ENCODE measurements at regions not wholly inside any gene's neighbourhood (a gene's known extent, or its start where the extent isn't known, plus 50 kb on each side); places are given as distances from the start of the nearest gene placed in this dataset.

DNA sequence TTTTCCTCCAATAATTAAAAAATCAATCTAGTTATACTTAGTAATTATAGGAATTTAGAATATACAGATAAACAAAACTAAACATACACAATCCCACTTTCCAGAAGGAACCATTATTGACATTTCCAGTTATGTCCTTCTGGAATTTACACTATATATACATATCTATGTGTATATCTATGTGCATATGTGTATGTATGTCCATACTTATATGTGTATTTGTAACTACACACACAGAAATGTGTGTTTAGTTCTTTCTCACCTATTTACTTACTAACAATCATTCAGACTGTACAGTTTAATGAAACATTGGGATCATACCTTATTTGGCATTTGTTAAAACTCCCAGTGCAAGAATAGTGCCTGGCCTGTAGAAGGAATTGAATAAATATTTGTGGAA, 126.4 kb downstream of the FHIP1A start:
- Histone ChIP-seq H3K4me1 (no peaks in the 10 kb centered on the region), H3K4me3 (no peak overlapping the region), H3K27ac (no peak overlapping the region), H3K27me3 (no peaks in the 10 kb centered on the region), H3K36me3 (no peaks in the 10 kb centered on the region), H3K9me3 (no peaks in the 10 kb centered on the region)
- no peak for DNase-seq (ENCODE audit: low spot score in 2 of 2)
- TF ChIP-seq POLR2A (IDR thresholded peaks at IDR 0.05), result no peak
- TF ChIP-seq POLR2AphosphoS5 (IDR thresholded peaks at IDR 0.05), result no peak
- no peak for TF ChIP-seq EP300 (IDR thresholded peaks at IDR 0.05)

DNA sequence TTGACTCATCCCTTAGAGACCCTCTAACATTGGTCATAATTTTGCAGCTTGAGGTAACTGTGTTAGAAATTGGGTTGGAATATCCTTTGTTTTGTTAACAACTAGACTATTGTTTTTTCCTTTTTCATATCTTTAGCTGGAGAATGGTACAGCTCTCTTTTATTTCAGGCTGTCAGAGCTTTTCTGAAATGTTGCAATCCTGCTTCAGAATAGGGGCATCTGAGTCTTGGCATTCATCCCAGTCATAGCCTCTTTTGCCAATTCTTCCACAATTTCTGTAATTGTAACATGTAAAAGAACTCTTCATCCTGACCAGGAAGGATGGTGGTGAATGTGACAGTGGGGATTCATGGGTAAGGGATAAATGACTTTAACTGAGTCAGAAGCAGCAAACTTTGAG, 128.7 kb downstream of the FHIP1A start:
- no peaks in the 10 kb centered on the region for H3K36me3 ChIP-seq
- H3K27ac ChIP-seq, result no peak overlapping the region
- H3K9me3 ChIP-seq, result no peaks in the 10 kb centered on the region
- TF ChIP-seq, protein P1, sequence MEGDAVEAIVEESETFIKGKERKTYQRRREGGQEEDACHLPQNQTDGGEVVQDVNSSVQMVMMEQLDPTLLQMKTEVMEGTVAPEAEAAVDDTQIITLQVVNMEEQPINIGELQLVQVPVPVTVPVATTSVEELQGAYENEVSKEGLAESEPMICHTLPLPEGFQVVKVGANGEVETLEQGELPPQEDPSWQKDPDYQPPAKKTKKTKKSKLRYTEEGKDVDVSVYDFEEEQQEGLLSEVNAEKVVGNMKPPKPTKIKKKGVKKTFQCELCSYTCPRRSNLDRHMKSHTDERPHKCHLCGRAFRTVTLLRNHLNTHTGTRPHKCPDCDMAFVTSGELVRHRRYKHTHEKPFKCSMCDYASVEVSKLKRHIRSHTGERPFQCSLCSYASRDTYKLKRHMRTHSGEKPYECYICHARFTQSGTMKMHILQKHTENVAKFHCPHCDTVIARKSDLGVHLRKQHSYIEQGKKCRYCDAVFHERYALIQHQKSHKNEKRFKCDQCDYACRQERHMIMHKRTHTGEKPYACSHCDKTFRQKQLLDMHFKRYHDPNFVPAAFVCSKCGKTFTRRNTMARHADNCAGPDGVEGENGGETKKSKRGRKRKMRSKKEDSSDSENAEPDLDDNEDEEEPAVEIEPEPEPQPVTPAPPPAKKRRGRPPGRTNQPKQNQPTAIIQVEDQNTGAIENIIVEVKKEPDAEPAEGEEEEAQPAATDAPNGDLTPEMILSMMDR (IDR thresholded peaks at IDR 0.05), result no peak
- TF ChIP-seq POLR2A (IDR thresholded peaks at IDR 0.05) (no peak), POLR2AphosphoS5 (IDR thresholded peaks at IDR 0.05) (no peak), EP300 (IDR thresholded peaks at IDR 0.05) (no peak)
- H3K27me3 ChIP-seq, result no peaks in the 10 kb centered on the region
- peaks cover 18% of the 10 kb centered on the region for H3K4me1 ChIP-seq
- no peak overlapping the region for H3K4me3 ChIP-seq
- DNase-seq (ENCODE audit: low spot score in 2 of 2), result no peak

DNA sequence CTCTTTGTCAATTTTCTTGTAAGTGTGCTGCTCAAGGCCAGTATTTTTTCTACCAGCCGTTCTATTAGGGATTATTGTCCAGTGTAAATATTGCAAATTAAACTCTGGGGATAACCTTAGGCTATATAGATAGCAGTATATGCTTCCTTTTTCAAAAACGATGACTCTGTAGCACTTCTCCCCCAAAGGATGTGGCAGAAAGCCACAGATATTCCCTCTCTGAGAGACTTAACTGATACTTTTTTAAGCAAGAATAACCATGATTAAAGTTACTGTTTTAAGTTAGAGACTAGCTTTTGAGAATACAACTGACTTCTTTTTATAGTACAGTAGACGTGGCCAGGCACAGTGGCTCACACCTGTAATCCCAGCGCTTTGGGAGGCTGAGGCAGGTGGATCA, 130.0 kb downstream of the FHIP1A start:
- H3K36me3 ChIP-seq, result no peaks in the 10 kb centered on the region
- no peak for DNase-seq (ENCODE audit: low spot score in 2 of 2)
- no peak for TF ChIP-seq POLR2A (IDR thresholded peaks at IDR 0.05)
- TF ChIP-seq, protein P1 (IDR thresholded peaks at IDR 0.05), result no peak
- no peak for TF ChIP-seq EP300 (IDR thresholded peaks at IDR 0.05)
- TF ChIP-seq POLR2AphosphoS5 (IDR thresholded peaks at IDR 0.05), result no peak
- 66% methylated on average over 4 of the region's 4 CpGs for WGBS
- H3K4me1 ChIP-seq, result peaks cover 18% of the 10 kb centered on the region
- H3K4me3 ChIP-seq, result no peak overlapping the region
- H3K27me3 ChIP-seq, result no peaks in the 10 kb centered on the region
- H3K27ac ChIP-seq, result no peak overlapping the region
- no peaks in the 10 kb centered on the region for H3K9me3 ChIP-seq

DNA sequence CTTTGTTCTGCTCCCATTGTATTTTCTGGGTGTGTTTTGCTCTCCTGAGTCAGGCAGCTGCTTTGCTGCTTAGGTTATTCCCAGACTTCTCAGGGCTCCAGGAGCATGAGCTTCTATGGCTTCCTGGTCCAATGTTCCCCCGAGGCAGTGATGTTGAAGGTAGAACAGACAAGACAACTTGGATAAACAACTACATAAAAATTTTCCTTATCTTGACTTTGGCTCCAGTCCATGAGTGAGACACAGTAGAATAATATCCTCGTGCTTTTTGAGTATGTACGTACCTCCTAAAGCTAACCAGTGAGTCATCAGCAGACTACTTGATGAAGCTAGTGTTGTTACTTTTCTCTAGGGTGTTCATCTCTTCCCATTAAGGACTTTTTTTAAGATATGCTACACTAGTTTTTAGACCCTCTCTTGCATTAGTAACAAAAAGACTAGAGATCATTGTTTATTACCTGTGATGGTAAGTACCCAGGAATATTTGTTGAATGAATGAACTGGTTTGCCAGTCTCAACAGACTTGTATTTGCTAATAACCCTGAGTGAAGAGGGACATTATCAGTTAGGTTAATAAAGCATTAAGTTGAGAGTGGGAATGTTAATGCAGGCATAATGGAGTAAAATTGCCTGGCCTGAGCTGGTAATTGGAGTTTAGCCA, 131.9 kb downstream of the FHIP1A start:
- no peaks in the 10 kb centered on the region for H3K9me3 ChIP-seq
- H3K36me3 ChIP-seq, result no peaks in the 10 kb centered on the region
- no peak overlapping the region for H3K4me3 ChIP-seq
- peak overlapping the region; percentile 85 for H3K27ac ChIP-seq
- WGBS, result 30% methylated on average over 3 of the region's 3 CpGs
- no peaks in the 10 kb centered on the region for H3K27me3 ChIP-seq
- no peak for DNase-seq (ENCODE audit: low spot score in 2 of 2)
- no peak for TF ChIP-seq POLR2A (IDR thresholded peaks at IDR 0.05)
- no peak for TF ChIP-seq EP300 (IDR thresholded peaks at IDR 0.05)
- TF ChIP-seq POLR2AphosphoS5 (IDR thresholded peaks at IDR 0.05), result no peak
- TF ChIP-seq, protein P1 (IDR thresholded peaks at IDR 0.05), result no peak
- H3K4me1 ChIP-seq, result peaks cover 18% of the 10 kb centered on the region

DNA sequence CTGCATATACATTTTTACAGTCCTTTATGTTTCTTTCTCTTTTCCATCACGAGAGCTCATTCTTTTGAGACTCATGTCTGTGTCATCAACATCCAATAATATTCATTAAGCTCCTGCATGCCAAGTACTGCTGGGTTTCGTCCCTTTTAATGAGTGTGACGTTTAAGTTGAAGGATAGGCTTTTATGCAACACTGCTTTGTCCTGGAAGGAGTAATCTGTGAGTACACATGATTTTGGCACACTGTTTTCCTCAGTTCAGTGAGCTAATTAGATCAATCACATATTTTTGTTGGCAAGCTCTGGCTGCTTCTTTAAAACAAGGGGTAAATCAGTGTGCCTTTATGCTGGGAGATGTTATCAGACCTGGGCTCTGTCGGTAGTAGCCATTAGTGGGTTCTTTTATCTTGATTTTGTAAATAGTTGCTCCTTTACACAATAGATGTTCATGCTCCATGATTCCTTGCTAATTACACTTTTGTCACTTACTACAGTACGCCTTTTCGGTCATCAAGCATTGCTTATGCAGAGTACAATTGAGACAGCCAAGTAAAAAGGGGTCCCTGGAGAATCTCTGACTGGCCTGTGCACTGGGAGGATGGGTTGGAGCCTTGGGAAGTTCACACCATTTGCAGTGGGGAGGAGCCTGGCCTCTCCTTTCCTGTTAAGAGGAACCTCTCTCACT, 132.6 kb downstream of the FHIP1A start:
- H3K27me3 ChIP-seq, result no peaks in the 10 kb centered on the region

More for the DNA sequence above, 132.6 kb downstream of the FHIP1A start:
- H3K27ac ChIP-seq, result peak overlapping the region; percentile 85
- H3K4me1 ChIP-seq, result peaks cover 18% of the 10 kb centered on the region
- 35% methylated on average over 6 of the region's 6 CpGs for WGBS
- H3K4me3 ChIP-seq, result no peak overlapping the region
- DNase-seq (ENCODE audit: low spot score in 2 of 2), result no peak
- TF ChIP-seq POLR2AphosphoS5 (IDR thresholded peaks at IDR 0.05) (no peak), EP300 (IDR thresholded peaks at IDR 0.05) (no peak), POLR2A (IDR thresholded peaks at IDR 0.05) (no peak)
- TF ChIP-seq, protein P1 (IDR thresholded peaks at IDR 0.05), result no peak
- H3K36me3 ChIP-seq, result no peaks in the 10 kb centered on the region
- no peaks in the 10 kb centered on the region for H3K9me3 ChIP-seq

Data from suprapubic skin (tissue), 4 donors.